Retinal pigment epithelial cell (primary cell): ENCODE measurements at regions not wholly inside any gene's neighbourhood (a gene's known extent, or its start where the extent isn't known, plus 50 kb on each side); places are given as distances from the start of the nearest gene placed in this dataset.

Experiments
- DNase-seq: peaks from one replicate; pipeline ENCODE4 v3.0.0-alpha.2; 2010; ENCODE audit warnings: low read depth
- H3K4me3 ChIP-seq: 2 replicates; pipeline ENCODE4 v1.5.1; 2011; ENCODE audit warnings: mild to moderate bottlenecking, low read length, control low read depth, moderate library complexity
- CTCF ChIP-seq: conservative IDR thresholded peaks from 2 replicates; pipeline ENCODE4 v1.5.1; 2011; ENCODE audit warnings: low read depth, low read length, control low read depth, inconsistent platforms

- no peak overlapping the region for H3K4me3 ChIP-seq
- TF ChIP-seq CTCF: no peak
- DNase-seq: no peak
Measured at GRCh38 chrX:116239944-116240840, 69.6 kb downstream of the AGTR2 start.

DNA sequence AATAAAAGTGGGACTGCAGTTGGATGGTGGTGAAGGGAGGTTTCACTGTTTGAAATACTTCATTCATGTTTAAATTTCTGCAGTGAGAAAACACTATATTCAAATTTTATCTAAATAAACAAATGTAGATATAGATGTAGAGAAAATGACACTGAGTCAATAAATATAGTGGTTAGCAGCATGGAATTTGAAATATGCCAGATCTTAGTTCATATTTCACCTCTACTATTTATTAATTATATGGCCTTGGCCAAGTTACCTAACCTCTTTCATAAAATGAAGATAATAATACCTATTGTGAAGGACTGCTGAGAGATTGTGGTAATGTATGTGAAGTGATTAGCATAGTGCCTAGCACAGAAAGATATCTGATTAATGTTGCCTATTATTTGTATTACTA lies 70.5 kb downstream of the AGTR2 start:
- H3K4me3 ChIP-seq: no peak overlapping the region
- no peak for TF ChIP-seq CTCF
- no peak for DNase-seq

DNA sequence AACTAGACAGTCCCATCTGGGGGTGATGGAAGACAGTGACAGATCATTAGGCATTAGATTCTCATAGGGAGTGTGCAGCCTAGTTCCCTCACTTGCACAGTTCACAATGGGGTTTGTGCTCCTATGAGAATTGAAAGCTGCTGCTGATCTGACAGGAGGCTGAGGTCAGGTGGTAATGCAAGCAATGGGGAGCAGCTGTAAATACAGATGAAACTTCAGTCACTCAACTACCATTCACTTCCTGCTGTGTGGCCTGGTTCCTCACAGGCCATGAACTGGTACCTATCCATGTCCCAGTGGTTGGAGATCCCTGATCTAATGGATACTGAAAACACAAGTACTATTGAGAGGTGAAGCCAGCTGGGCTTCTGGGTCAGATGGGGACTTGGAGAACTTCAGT lies 72.5 kb downstream of the AGTR2 start:
- no peak overlapping the region for H3K4me3 ChIP-seq
- TF ChIP-seq CTCF: no peak
- DNase-seq: no peak

DNA sequence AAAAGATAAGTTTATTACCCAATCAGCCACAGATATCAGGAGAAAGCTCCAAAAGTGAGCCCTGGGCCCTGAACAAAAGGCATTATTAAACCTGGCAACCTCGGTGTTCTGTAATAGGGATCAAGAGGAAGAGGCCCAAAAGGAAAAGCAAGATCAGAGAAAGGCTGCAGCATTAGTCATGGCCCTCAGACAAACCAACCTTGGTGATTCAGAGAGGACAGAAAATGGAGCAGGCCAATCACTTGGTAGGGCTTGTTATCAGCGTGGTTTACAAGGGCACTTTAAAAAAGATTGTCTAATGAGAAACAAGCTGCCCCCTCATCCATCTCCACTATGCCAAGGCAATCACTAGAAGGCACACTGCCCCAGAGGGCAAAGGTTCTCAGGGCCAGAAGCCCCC lies 75.7 kb downstream of the AGTR2 start:
- no peak for TF ChIP-seq CTCF
- DNase-seq: no peak
- H3K4me3 ChIP-seq: no peak overlapping the region

GRCh38 chrX:116267511-116268040 lies 97.0 kb downstream of the AGTR2 start:
- H3K4me3 ChIP-seq: no peak overlapping the region
- TF ChIP-seq CTCF: no peak
- DNase-seq: no peak

- no peak overlapping the region for H3K4me3 ChIP-seq
- TF ChIP-seq CTCF: no peak
- DNase-seq: peak; percentile 86
Measured at GRCh38 chrX:116272322-116272721, 101.8 kb downstream of the AGTR2 start.

DNA sequence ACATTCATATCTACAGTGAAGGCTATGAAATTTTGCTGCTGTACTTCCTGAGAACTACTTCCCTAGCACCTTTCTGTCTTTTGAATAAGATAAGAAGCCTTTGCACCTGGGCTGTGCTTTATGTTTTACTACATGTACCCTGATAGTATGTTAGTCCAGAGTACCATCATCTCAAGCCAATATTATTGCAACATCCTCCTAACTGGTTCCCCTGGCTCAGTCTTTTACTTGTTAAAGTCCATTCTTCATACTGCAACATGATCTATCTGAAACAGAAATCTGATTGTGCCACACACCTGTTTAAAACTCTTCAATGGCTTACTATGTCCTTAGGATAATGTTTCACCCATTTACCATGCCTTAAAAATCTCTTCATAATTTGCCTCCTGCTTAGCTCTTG lies 102.3 kb downstream of the AGTR2 start:
- H3K4me3 ChIP-seq: no peak overlapping the region
- no peak for TF ChIP-seq CTCF
- DNase-seq: no peak
